ENCODE measurements at regions not wholly inside any gene's neighbourhood (a gene's known extent, or its start where the extent isn't known, plus 50 kb on each side); places are given as distances from the start of the nearest gene placed in this dataset.

GRCh38 chr2:147449323-147449991 is 395.4 kb upstream of the ACVR2A start:
- TF ChIP-seq CTCF (IDR thresholded peaks at IDR 0.05) (no peak), EP300 (IDR thresholded peaks at IDR 0.05) (no peak), POLR2AphosphoS5 (IDR thresholded peaks at IDR 0.05) (no peak)

All from suprapubic skin (tissue), 4 donors.